Breast epithelium (tissue), 3 donors: ENCODE measurements at regions not wholly inside any gene's neighbourhood (a gene's known extent, or its start where the extent isn't known, plus 50 kb on each side); places are given as distances from the start of the nearest gene placed in this dataset.
"Not testable (repeated sequence)": the region's sequence is repeated elsewhere in the genome, so short reads cannot be mapped to it uniquely, and the experiment has no call there.

Experiments
- POLR2A ChIP-seq: fragments of 450-650 bp; IDR thresholded peaks from one replicate; pipeline ENCODE4 v1.6.1; 2016; ENCODE audit warnings: antibody characterized with exemption, mild to moderate bottlenecking, moderate library complexity
- POLR2AphosphoS5 ChIP-seq, 3 donors: sonication (generic); formaldehyde crosslinking; IDR thresholded peaks; one replicate each; pipeline ENCODE4 v1.6.1; 2017; ENCODE audit warnings: antibody characterized with exemption in 3 of 3
- TF ChIP-seq, protein P1 (sequence below), 3 donors: fragments of 450-650 bp; IDR thresholded peaks; one replicate each; pipeline ENCODE4 v1.5.1; 2016 to 2017; ENCODE audit warnings: antibody characterized with exemption in 3 of 3, mild to moderate bottlenecking in 3 of 3, moderate library complexity in 3 of 3

DNA sequence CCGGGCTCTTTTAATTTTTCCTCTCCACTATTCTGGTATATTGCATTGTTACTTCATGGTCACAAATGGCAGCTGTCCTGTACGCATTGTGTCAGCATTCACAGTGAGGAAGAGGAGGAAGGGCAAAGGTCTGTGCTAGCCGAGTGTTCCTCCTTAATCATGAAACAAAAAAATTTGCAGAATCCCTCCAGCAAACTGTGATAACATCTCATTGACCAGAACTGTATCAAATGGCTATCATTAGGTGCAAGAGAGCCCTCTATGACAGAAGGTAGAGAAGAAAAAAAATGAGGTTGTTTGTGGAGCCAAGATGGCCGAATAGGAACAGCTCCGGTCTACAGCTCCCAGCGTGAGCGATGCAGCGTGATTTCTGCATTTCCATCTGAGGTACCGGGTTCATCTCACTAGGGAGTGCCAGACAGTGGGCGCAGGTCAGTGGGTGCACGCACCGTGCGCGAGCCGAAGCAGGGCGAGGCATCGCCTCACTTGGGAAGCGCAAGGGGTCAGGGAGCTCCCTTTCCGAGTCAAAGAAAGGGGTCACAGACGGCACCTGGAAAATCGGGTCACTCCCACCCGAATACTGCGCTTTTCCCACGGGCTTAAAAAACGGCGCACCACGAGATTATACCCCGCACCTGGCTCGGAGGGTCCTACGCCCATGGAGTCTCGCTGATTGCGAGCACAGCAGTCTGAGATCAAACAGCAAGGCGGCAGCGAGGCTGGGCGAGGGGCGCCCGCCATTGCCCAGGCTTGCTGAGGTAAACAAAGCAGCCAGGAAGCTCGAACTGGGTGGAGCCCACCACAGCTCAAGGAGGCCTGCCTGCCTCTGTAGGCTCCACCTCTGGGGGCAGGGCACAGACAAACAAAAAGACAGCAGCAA lies 180.6 kb upstream of the CHAC2 start:
- TF ChIP-seq, protein P1, sequence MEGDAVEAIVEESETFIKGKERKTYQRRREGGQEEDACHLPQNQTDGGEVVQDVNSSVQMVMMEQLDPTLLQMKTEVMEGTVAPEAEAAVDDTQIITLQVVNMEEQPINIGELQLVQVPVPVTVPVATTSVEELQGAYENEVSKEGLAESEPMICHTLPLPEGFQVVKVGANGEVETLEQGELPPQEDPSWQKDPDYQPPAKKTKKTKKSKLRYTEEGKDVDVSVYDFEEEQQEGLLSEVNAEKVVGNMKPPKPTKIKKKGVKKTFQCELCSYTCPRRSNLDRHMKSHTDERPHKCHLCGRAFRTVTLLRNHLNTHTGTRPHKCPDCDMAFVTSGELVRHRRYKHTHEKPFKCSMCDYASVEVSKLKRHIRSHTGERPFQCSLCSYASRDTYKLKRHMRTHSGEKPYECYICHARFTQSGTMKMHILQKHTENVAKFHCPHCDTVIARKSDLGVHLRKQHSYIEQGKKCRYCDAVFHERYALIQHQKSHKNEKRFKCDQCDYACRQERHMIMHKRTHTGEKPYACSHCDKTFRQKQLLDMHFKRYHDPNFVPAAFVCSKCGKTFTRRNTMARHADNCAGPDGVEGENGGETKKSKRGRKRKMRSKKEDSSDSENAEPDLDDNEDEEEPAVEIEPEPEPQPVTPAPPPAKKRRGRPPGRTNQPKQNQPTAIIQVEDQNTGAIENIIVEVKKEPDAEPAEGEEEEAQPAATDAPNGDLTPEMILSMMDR (IDR thresholded peaks at IDR 0.05), result not testable (repeated sequence)
- not testable (repeated sequence) for TF ChIP-seq POLR2A; POLR2AphosphoS5 (IDR thresholded peaks at IDR 0.05)
